ENCODE measurements at regions not wholly inside any gene's neighbourhood (a gene's known extent, or its start where the extent isn't known, plus 50 kb on each side); places are given as distances from the start of the nearest gene placed in this dataset.
"Not testable (repeated sequence)": the region's sequence is repeated elsewhere in the genome, so short reads cannot be mapped to it uniquely, and the experiment has no call there.

- DNase-seq (ENCODE audit: low spot score) = no peak
Measured at GRCh38 chr9:33739398-33739797, 56.0 kb upstream of the PRSS3 start.

- no peak for DNase-seq (ENCODE audit: low spot score)
Measured at GRCh38 chr9:33740075-33740474, 55.3 kb upstream of the PRSS3 start.

- not testable (repeated sequence) for DNase-seq (ENCODE audit: low spot score)
Measured at GRCh38 chr9:33740958-33741357, 54.4 kb upstream of the PRSS3 start.

GRCh38 chr9:33742051-33742450, 53.3 kb upstream of the PRSS3 start:
- no peak for DNase-seq (ENCODE audit: low spot score)

- no peak for DNase-seq (ENCODE audit: low spot score)
Measured at GRCh38 chr9:33742519-33742918, 52.8 kb upstream of the PRSS3 start.

Measured in iPS-NIHi11 (cell line).